Body of pancreas (tissue), 4 donors: ENCODE measurements at regions not wholly inside any gene's neighbourhood (a gene's known extent, or its start where the extent isn't known, plus 50 kb on each side); places are given as distances from the start of the nearest gene placed in this dataset.

Source experiments
- ATAC-seq: fragments of 150-250 bp; one replicate; pipeline ENCODE4 v1.9.1; 2016
- DNase-seq, 4 donors: peaks; one replicate each; pipeline ENCODE4 v3.0.0-alpha.2; 2019
- H3K27ac ChIP-seq, 4 donors: fragments of 200-600 bp; sonication (generic); 1 replicate in 3 of 4; 2 replicates in 1 of 4; pipeline versions ENCODE4 v1.5.1 to v1.6.1; 2016 to 2019; ENCODE audit warnings: mild to moderate bottlenecking in 1 of 4, mixed read lengths in 1 of 4, moderate library complexity in 1 of 4
- H3K27me3 ChIP-seq, 2 donors: fragments of 200-600 bp; sonication (generic); one replicate each; pipeline ENCODE4 v1.6.0; 2016; ENCODE audit warnings: mild to moderate bottlenecking in 1 of 2
- H3K36me3 ChIP-seq, 2 donors: fragments of 200-600 bp; sonication (generic); replicated peaks in 1 of 2; 2 replicates each; pipeline ENCODE4 v1.5.1; 2016; ENCODE audit warnings: low read depth in 2 of 2; ENCODE audit not compliant: insufficient read depth in 1 of 2
- H3K4me1 ChIP-seq: fragments of 200-600 bp; sonication (generic); one replicate; pipeline ENCODE4 v1.6.0; 2016
- H3K4me3 ChIP-seq, 2 donors: fragments of 200-600 bp; sonication (generic); 1 replicate in 1 of 2; 2 replicates in 1 of 2; pipeline ENCODE4 v1.5.1; 2016 to 2019
- H3K9me3 ChIP-seq, 3 donors: fragments of 200-600 bp; sonication (generic); 1 replicate in 2 of 3; 2 replicates in 1 of 3; pipeline ENCODE4 v1.5.1; 2016
- POLR2A ChIP-seq, 3 donors: fragments of 450-650 bp; IDR thresholded peaks; one replicate each; pipeline ENCODE4 v1.6.1; 2016; ENCODE audit warnings: antibody characterized with exemption in 3 of 3, mild to moderate bottlenecking in 2 of 3
- WGBS, 2 donors: methylation state at CpG; one replicate each; pipeline ENCODE4 v1.1.5; 2017; 5-methylcytosine and 5-hydroxymethylcytosine counted together
- intact Hi-C: fragments of 100-400 bp; cut with DNase I; formaldehyde crosslinking; loops from one replicate; pipeline ENCODE4 v1.15.1; 2023
- TF ChIP-seq, protein P1 (sequence below), 7 experiments: fragments of 450-650 bp in 4 of 7; fragments of 200-600 bp in 3 of 7; sonication (generic) in 3 of 7; IDR thresholded peaks; one replicate each; pipeline ENCODE4 v1.5.1; 2016 to 2019; ENCODE audit warnings: antibody characterized with exemption in 7 of 7

GRCh38 chr7:115734641-115735040 lies 295.9 kb downstream of the TFEC start:
- no peaks in the 10 kb centered on the region for H3K9me3 ChIP-seq
- DNase-seq: no peak
- H3K27ac ChIP-seq: no peak overlapping the region
- H3K36me3 ChIP-seq: no peaks in the 10 kb centered on the region
- H3K27me3 ChIP-seq: no peaks in the 10 kb centered on the region
- intact Hi-C loops: no loop called here
- TF ChIP-seq, protein P1, sequence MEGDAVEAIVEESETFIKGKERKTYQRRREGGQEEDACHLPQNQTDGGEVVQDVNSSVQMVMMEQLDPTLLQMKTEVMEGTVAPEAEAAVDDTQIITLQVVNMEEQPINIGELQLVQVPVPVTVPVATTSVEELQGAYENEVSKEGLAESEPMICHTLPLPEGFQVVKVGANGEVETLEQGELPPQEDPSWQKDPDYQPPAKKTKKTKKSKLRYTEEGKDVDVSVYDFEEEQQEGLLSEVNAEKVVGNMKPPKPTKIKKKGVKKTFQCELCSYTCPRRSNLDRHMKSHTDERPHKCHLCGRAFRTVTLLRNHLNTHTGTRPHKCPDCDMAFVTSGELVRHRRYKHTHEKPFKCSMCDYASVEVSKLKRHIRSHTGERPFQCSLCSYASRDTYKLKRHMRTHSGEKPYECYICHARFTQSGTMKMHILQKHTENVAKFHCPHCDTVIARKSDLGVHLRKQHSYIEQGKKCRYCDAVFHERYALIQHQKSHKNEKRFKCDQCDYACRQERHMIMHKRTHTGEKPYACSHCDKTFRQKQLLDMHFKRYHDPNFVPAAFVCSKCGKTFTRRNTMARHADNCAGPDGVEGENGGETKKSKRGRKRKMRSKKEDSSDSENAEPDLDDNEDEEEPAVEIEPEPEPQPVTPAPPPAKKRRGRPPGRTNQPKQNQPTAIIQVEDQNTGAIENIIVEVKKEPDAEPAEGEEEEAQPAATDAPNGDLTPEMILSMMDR (IDR thresholded peaks at IDR 0.05): no peak
- TF ChIP-seq POLR2A (IDR thresholded peaks at IDR 0.05): no peak
- H3K4me1 ChIP-seq: no peaks in the 10 kb centered on the region
- no peak for ATAC-seq
- no peak overlapping the region for H3K4me3 ChIP-seq
- WGBS, 2 donors: 80 to 86% methylated on average over 3 of the region's 3 CpGs

DNA sequence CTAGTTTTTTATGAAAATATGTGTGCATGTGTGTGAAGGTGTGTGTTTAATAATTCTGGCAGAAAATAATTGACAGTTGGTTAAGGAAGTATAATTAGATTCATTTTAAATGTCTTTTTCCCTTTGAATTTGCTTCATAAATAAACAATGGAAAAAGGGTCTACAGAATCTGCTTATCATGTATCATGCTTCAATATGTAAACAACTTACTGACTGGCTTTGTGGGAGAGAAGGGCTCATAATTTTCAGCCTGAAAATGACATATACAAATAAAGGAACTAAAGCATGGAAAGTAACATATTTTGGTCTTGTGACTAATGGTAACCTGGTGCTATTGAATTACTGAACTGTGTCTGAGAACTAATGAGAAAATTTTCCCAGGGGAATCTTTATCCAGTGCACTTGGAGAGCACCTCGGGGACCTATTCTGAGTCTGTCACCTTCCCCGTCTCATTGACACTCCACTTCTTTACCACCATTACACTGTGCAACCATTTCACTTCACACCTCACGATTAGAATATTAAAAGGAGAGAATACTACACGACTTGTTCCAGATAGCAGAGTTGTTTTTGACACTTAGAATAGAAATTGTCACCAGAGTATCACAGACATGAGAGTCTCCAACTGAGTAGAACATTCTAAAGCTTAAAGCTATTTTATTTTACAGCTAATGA lies 298.6 kb downstream of the TFEC start:
- Histone ChIP-seq H3K9me3 (no peaks in the 10 kb centered on the region), H3K27ac (no peak overlapping the region), H3K4me3 (no peak overlapping the region), H3K4me1 (no peaks in the 10 kb centered on the region), H3K36me3 (no peaks in the 10 kb centered on the region), H3K27me3 (no peaks in the 10 kb centered on the region)
- no peak for TF ChIP-seq POLR2A (IDR thresholded peaks at IDR 0.05)
- DNase-seq (no peak), ATAC-seq (no peak)
- WGBS, 2 donors: 55 to 64% methylated on average over 4 of the region's 4 CpGs
- intact Hi-C loops: no loop called here

DNA sequence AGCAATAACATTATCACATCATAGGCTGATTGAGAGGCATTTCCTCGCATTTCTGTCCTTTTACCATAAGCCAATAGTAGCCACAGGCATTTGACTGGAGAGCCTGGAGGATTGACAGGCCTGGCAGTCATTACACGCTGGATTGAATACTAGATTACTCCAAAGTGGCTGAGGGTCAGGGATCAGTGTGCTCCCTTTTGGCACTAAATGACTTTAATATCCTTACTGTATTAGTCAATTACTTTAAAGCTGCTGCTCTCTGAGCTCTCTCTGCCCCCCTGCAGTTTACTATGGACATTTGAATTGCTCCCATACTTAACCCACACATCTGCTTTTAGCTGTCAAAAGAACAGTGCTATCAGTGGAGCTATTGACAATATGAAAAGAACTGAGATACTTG lies 302.0 kb downstream of the TFEC start:
- TF ChIP-seq POLR2A (IDR thresholded peaks at IDR 0.05): no peak
- TF ChIP-seq, protein P1 (IDR thresholded peaks at IDR 0.05): no peak
- ATAC-seq (no peak), DNase-seq (no peak)
- Histone ChIP-seq H3K27ac (no peak overlapping the region), H3K4me3 (no peak overlapping the region), H3K27me3 (no peaks in the 10 kb centered on the region), H3K9me3 (no peaks in the 10 kb centered on the region), H3K4me1 (no peaks in the 10 kb centered on the region), H3K36me3 (no peaks in the 10 kb centered on the region)
- 65 to 75% methylated on average over 2 of the region's 2 CpGs for WGBS, 2 donors
- intact Hi-C loops: no loop called here

- intact Hi-C loops: no loop called here
- ATAC-seq (no peak), DNase-seq (peak in 3 of 4 donors; percentile 14 to 24 (median 23))
- Histone ChIP-seq H3K27ac (no peak overlapping the region), H3K36me3 (no peaks in the 10 kb centered on the region), H3K27me3 (no peaks in the 10 kb centered on the region), H3K4me1 (no peaks in the 10 kb centered on the region), H3K9me3 (no peaks in the 10 kb centered on the region), H3K4me3 (no peak overlapping the region)
- 30 to 41% methylated on average over 3 of the region's 3 CpGs for WGBS, 2 donors
- TF ChIP-seq, protein P1 (IDR thresholded peaks at IDR 0.05): no peak
- no peak for TF ChIP-seq POLR2A (IDR thresholded peaks at IDR 0.05)
Observed at GRCh38 chr7:115724400-115725056, 306.0 kb downstream of the TFEC start.

- no peak for DNase-seq
Observed at GRCh38 chr7:115722302-115722977, 308.1 kb downstream of the TFEC start.

More at GRCh38 chr7:115722302-115722977, 308.1 kb downstream of the TFEC start:
- Histone ChIP-seq H3K4me3 (no peak overlapping the region), H3K27me3 (no peaks in the 10 kb centered on the region), H3K4me1 (no peaks in the 10 kb centered on the region), H3K36me3 (no peaks in the 10 kb centered on the region), H3K9me3 (no peaks in the 10 kb centered on the region), H3K27ac (no peak overlapping the region)
- no peak for TF ChIP-seq POLR2A (IDR thresholded peaks at IDR 0.05)
- TF ChIP-seq, protein P1 (IDR thresholded peaks at IDR 0.05): no peak
- ATAC-seq: no peak
- intact Hi-C loops: no loop called here
- WGBS, 2 donors: 68 to 75% methylated on average over 4 of the region's 4 CpGs
